ENCODE measurements at regions not wholly inside any gene's neighbourhood (a gene's known extent, or its start where the extent isn't known, plus 50 kb on each side); places are given as distances from the start of the nearest gene placed in this dataset.

DNA sequence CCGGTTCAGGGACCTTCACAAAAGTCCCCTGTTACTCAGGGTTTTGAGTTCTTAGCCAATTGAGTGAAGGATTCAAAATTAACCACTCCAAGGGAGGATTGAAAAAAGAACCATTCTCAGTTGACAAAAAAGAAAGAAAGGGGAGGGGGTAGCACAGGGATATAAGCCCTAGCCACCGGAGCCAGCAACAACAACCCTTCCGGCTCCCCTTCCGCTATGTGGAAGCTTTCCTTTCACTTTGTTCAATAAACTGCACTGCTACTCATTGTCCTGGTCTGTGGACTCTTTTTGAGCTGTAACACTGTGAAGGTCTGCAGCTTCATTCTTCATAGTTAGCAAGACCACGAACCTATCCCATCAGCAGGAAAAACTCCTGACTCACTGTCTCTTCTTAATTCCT is 1488.1 kb upstream of the PRR20A start:
- TF ChIP-seq CTCF (IDR thresholded peaks at IDR 0.05) (no peak), POLR2AphosphoS5 (IDR thresholded peaks at IDR 0.05) (no peak), EP300 (IDR thresholded peaks at IDR 0.05) (no peak)
